NCI-H2227 treated with DMSO at 0.1 percent for 48 hours (cell line): ENCODE measurements at regions not wholly inside any gene's neighbourhood (a gene's known extent, or its start where the extent isn't known, plus 50 kb on each side); places are given as distances from the start of the nearest gene placed in this dataset.

Experiments
- DNase-seq: peaks from one replicate; lab custom pipeline; 2025; lab: John Stamatoyannopoulos, UW

GRCh38 chr6:170162775-170163404 lies 128.0 kb downstream of the DLL1 start:
- no peak for DNase-seq

GRCh38 chr6:170162011-170162774 lies 128.7 kb downstream of the DLL1 start:
- no peak for DNase-seq

GRCh38 chr6:170160628-170161611 lies 130.0 kb downstream of the DLL1 start:
- DNase-seq, result no peak

- DNase-seq, result no peak
These were observed 130.7 kb downstream of the DLL1 start for GRCh38 chr6:170160031-170160627.

GRCh38 chr6:170159022-170159965 lies 131.6 kb downstream of the DLL1 start:
- no peak for DNase-seq

- no peak for DNase-seq
These were observed 132.4 kb downstream of the DLL1 start for GRCh38 chr6:170158296-170159021.

- DNase-seq, result no peak
These were observed 133.2 kb downstream of the DLL1 start for GRCh38 chr6:170157567-170158218.

- no peak for DNase-seq
These were observed 134.2 kb downstream of the DLL1 start for GRCh38 chr6:170156448-170157375.

GRCh38 chr6:170155464-170156196 lies 135.2 kb downstream of the DLL1 start:
- DNase-seq, result no peak

GRCh38 chr6:170153436-170154319 lies 137.2 kb downstream of the DLL1 start:
- DNase-seq, result no peak

- DNase-seq, result no peak
These were observed 137.9 kb downstream of the DLL1 start for GRCh38 chr6:170152989-170153388.

GRCh38 chr6:170152124-170152926 lies 138.6 kb downstream of the DLL1 start:
- DNase-seq, result no peak

- DNase-seq, result no peak
These were observed 139.1 kb downstream of the DLL1 start for GRCh38 chr6:170151804-170152123.

- DNase-seq, result no peak
These were observed 139.5 kb downstream of the DLL1 start for GRCh38 chr6:170151321-170151771.

GRCh38 chr6:170150590-170150945 lies 140.3 kb downstream of the DLL1 start:
- DNase-seq, result no peak
